ENCODE measurements at regions not wholly inside any gene's neighbourhood (a gene's known extent, or its start where the extent isn't known, plus 50 kb on each side); places are given as distances from the start of the nearest gene placed in this dataset.

GRCh38 chr21:22356663-22357062 lies 1358.5 kb downstream of the NCAM2 start:
- TF ChIP-seq YY1 (IDR thresholded peaks at IDR 0.05; ENCODE audit: insufficient read depth, insufficient read length) (no peak), SUZ12 (IDR thresholded peaks at IDR 0.05; ENCODE audit: extremely low read depth, insufficient read depth, insufficient read length) (no peak), ZNF274 (IDR thresholded peaks at IDR 0.05; ENCODE audit: low read depth, low read length) (no peak)

Data from NT2/D1 (cell line).